OCI-LY1 (cell line): ENCODE measurements at regions not wholly inside any gene's neighbourhood (a gene's known extent, or its start where the extent isn't known, plus 50 kb on each side); places are given as distances from the start of the nearest gene placed in this dataset.
"Not testable (repeated sequence)": the region's sequence is repeated elsewhere in the genome, so short reads cannot be mapped to it uniquely, and the experiment has no call there.

Experiments
- H2AFZ ChIP-seq: fragments of 200-600 bp; sonication (generic), shearing (Covaris generic); 2 replicates; pipeline ENCODE4 v1.6.0; 2014; ENCODE audit warnings: antibody characterized with exemption, mild to moderate bottlenecking, low read length
- H3F3A ChIP-seq: fragments of 200-600 bp; sonication (generic), shearing (Covaris generic); 2 replicates; pipeline ENCODE4 v1.6.0; 2014; ENCODE audit warnings: mild to moderate bottlenecking, antibody characterized with exemption, low read length, moderate library complexity; ENCODE audit not compliant: insufficient read depth
- H3K27ac ChIP-seq: fragments of 200-600 bp; sonication (generic); 2 replicates; pipeline ENCODE4 v1.5.1; 2014; ENCODE audit warnings: low read length, mixed run types, mild to moderate bottlenecking, low read depth; ENCODE audit not compliant: poor library complexity, severe bottlenecking
- H3K27me3 ChIP-seq: fragments of 200-600 bp; sonication (generic); 2 replicates; pipeline ENCODE4 v1.6.0; 2014; ENCODE audit warnings: antibody characterized with exemption, mild to moderate bottlenecking, low read length, moderate library complexity; ENCODE audit not compliant: insufficient read depth
- H3K36me3 ChIP-seq: fragments of 200-600 bp; sonication (generic); 2 replicates; pipeline ENCODE4 v1.6.1; 2014; ENCODE audit warnings: mild to moderate bottlenecking, antibody characterized with exemption, low read length, moderate library complexity, mixed read lengths; ENCODE audit not compliant: insufficient read depth
- H3K4me1 ChIP-seq: fragments of 200-600 bp; sonication (generic); 2 replicates; pipeline ENCODE4 v1.5.1; 2014; ENCODE audit warnings: mild to moderate bottlenecking, low read length, moderate library complexity; ENCODE audit not compliant: insufficient read depth, severe bottlenecking
- H3K4me2 ChIP-seq: fragments of 200-600 bp; sonication (generic), shearing (Covaris generic); 2 replicates; pipeline ENCODE4 v1.6.1; 2014; ENCODE audit warnings: low read length
- H3K4me3 ChIP-seq: fragments of 200-600 bp; sonication (generic); 2 replicates; pipeline ENCODE4 v1.5.1; 2014; ENCODE audit warnings: low read length, low read depth, mild to moderate bottlenecking, mixed read lengths; ENCODE audit not compliant: poor library complexity, severe bottlenecking
- H3K79me2 ChIP-seq: fragments of 200-600 bp; shearing (Covaris generic); 2 replicates; pipeline ENCODE4 v1.6.1; 2016; ENCODE audit warnings: mixed run types, low read length, mixed read lengths; ENCODE audit not compliant: insufficient read depth
- H3K9ac ChIP-seq: fragments of 200-600 bp; sonication (generic), shearing (Covaris generic); 2 replicates; pipeline ENCODE4 v1.6.1; 2014; ENCODE audit warnings: mild to moderate bottlenecking, low read length, mixed read lengths
- H3K9me2 ChIP-seq: fragments of 200-600 bp; sonication (generic), shearing (Covaris generic); 2 replicates; pipeline ENCODE4 v1.6.1; 2014; ENCODE audit warnings: low read depth, mild to moderate bottlenecking, low read length, mixed read lengths
- H3K9me3 ChIP-seq: fragments of 200-600 bp; shearing (Covaris generic); 2 replicates; pipeline ENCODE4 v1.6.1; 2014; ENCODE audit warnings: low read length, mixed read lengths
- H4K20me1 ChIP-seq: fragments of 200-600 bp; sonication (generic), shearing (Covaris generic); 2 replicates; pipeline ENCODE4 v1.6.0; 2016; ENCODE audit warnings: mild to moderate bottlenecking, low read length; ENCODE audit not compliant: insufficient read depth
- EZH2 ChIP-seq: fragments of 200-600 bp; sonication (generic), shearing (Covaris generic); IDR thresholded peaks from 2 replicates; pipeline ENCODE4 v1.8.0; 2017; ENCODE audit warnings: borderline replicate concordance, mixed run types, mild to moderate bottlenecking, antibody characterized with exemption, low read length, moderate library complexity, mixed read lengths
- TF ChIP-seq, protein P1 (sequence below): fragments of 200-600 bp; sonication (generic), shearing (Covaris generic); IDR thresholded peaks from 2 replicates; pipeline ENCODE4 v1.5.1; 2017; ENCODE audit warnings: mild to moderate bottlenecking, antibody characterized with exemption, low read length, moderate library complexity, mixed read lengths

DNA sequence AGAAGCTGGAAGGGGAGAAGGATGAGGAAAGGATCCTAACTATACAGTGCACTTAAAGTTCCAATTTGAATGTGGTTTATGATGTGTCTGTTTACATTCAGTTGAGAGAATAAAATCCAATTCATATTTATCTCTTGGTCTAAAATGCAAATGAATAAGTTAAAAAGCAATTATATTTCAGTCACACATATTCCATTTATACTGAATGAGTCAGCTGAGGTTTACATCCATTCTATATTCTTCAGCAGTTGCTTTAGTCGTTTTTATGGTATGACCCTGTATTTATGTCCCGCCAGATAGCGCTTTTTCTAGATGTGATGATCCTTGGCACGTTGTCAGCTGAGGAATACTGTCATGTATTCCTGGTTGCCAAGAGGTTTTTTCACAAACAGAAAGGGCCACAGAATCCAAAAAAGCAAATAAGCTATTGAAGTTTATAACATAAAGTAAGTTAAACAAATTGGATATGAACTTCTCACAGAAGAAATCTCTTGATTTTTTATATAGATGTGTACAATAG, 866.2 kb downstream of the NCAM2 start:
- H3K9me3 ChIP-seq, result no peaks in the 10 kb centered on the region
- no peaks in the 10 kb centered on the region for H3K9me2 ChIP-seq
- TF ChIP-seq, protein P1, sequence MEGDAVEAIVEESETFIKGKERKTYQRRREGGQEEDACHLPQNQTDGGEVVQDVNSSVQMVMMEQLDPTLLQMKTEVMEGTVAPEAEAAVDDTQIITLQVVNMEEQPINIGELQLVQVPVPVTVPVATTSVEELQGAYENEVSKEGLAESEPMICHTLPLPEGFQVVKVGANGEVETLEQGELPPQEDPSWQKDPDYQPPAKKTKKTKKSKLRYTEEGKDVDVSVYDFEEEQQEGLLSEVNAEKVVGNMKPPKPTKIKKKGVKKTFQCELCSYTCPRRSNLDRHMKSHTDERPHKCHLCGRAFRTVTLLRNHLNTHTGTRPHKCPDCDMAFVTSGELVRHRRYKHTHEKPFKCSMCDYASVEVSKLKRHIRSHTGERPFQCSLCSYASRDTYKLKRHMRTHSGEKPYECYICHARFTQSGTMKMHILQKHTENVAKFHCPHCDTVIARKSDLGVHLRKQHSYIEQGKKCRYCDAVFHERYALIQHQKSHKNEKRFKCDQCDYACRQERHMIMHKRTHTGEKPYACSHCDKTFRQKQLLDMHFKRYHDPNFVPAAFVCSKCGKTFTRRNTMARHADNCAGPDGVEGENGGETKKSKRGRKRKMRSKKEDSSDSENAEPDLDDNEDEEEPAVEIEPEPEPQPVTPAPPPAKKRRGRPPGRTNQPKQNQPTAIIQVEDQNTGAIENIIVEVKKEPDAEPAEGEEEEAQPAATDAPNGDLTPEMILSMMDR, result no peak
- no peak for TF ChIP-seq EZH2
- H3K79me2 ChIP-seq, result no peaks in the 10 kb centered on the region
- no peaks in the 10 kb centered on the region for H3K36me3 ChIP-seq
- no peak overlapping the region for H3K4me2 ChIP-seq
- H3K9ac ChIP-seq, result no peak overlapping the region
- H2AFZ ChIP-seq, result no peak overlapping the region
- no peaks in the 10 kb centered on the region for H4K20me1 ChIP-seq
- no peaks in the 10 kb centered on the region for H3K4me1 ChIP-seq
- H3K4me3 ChIP-seq, result no peak overlapping the region
- no peaks in the 10 kb centered on the region for H3K27me3 ChIP-seq
- no peak overlapping the region for H3K27ac ChIP-seq
- H3F3A ChIP-seq, result no peaks in the 10 kb centered on the region

DNA sequence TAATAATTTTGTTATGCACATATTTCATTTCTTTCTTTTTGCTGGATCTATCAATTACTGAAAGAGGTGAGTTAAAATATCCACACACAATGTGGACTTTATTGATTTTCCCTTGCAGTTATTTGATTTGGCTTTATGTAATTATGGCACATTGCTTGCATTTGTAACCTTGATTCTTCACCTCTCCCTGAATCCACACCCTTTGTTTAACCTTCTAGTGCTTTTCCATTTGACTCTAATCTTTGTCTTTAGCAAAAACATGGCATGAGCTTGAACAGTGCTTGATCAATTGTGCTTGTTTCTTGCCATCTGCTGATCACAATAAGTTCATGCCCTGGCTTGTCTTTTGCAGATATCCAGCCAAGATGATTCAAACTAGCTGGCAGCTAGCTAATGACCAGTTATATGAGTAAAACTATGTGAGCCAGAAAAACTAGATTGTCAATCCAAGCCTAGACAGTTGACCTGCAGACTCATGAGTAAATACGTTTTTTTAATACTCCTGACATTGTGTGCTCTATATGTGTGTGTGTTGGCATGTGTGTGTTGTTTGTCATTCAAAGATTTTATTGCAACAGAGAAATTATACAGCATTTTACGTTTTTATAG, 899.2 kb downstream of the NCAM2 start:
- H3K9ac ChIP-seq, result no peak overlapping the region
- no peaks in the 10 kb centered on the region for H3K9me3 ChIP-seq
- no peak overlapping the region for H3K27ac ChIP-seq
- H3F3A ChIP-seq, result no peaks in the 10 kb centered on the region
- H3K4me2 ChIP-seq, result no peak overlapping the region
- no peaks in the 10 kb centered on the region for H3K36me3 ChIP-seq
- TF ChIP-seq, protein P1, result no peak
- TF ChIP-seq EZH2, result no peak
- H3K27me3 ChIP-seq, result no peaks in the 10 kb centered on the region
- H3K4me1 ChIP-seq, result no peaks in the 10 kb centered on the region
- no peak overlapping the region for H3K4me3 ChIP-seq
- H2AFZ ChIP-seq, result no peak overlapping the region
- H4K20me1 ChIP-seq, result no peaks in the 10 kb centered on the region
- H3K9me2 ChIP-seq, result no peaks in the 10 kb centered on the region
- H3K79me2 ChIP-seq, result no peaks in the 10 kb centered on the region

DNA sequence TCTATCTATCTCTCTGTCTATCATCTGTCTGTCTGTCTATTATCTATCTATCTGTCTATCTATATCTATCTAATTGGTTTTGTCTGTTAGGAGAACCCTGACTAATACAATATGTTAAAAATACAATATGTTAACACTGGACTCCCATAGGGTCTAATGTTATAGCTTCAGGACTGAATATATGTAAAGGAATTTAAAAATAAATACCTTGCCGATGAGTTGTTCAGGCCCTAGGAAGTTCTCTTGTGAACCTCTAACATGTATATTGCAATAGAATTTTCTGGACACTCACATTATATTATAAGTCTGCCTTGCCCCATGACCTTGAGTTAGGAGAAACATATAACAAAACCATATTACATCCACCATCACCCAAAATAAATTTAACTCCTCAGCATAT, 900.6 kb downstream of the NCAM2 start:
- Histone ChIP-seq H4K20me1 (no peaks in the 10 kb centered on the region), H3K4me3 (no peak overlapping the region), H3K27ac (no peak overlapping the region), H3K79me2 (no peaks in the 10 kb centered on the region), H3K9me3 (no peaks in the 10 kb centered on the region), H2AFZ (no peak overlapping the region), H3K4me2 (no peak overlapping the region), H3F3A (no peaks in the 10 kb centered on the region), H3K27me3 (no peaks in the 10 kb centered on the region), H3K9me2 (no peaks in the 10 kb centered on the region), H3K36me3 (no peaks in the 10 kb centered on the region), H3K4me1 (no peaks in the 10 kb centered on the region), H3K9ac (no peak overlapping the region)
- no peak for TF ChIP-seq EZH2
- TF ChIP-seq, protein P1, result no peak

DNA sequence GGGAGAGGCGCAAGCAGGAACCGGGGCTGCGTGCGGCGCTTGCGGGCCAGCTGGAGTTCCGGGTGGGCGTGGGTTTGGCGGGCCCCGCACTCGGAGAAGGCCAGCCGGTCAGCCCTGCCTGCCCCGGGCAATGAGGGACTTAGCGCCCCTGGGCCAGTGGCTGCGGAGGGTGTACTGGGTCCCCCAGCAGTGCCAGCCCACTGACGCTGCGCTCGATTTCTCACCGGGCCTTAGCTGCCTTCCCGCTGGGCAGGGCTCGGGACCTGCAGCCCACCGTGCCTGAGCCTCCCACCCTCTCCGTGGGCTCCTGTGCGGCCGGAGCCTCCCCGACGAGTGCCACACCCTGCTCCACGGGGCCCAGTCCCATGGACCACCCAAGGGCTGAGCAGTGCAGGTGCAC, 904.2 kb downstream of the NCAM2 start:
- H3K27ac ChIP-seq, H3F3A ChIP-seq, H3K36me3 ChIP-seq, H3K9ac ChIP-seq, H3K9me2 ChIP-seq, H3K27me3 ChIP-seq, H2AFZ ChIP-seq, H3K9me3 ChIP-seq, H3K4me3 ChIP-seq, H4K20me1 ChIP-seq, H3K4me1 ChIP-seq, H3K4me2 ChIP-seq, H3K79me2 ChIP-seq: not testable (repeated sequence)
